ENCODE measurements at regions not wholly inside any gene's neighbourhood (a gene's known extent, or its start where the extent isn't known, plus 50 kb on each side); places are given as distances from the start of the nearest gene placed in this dataset.

DNA sequence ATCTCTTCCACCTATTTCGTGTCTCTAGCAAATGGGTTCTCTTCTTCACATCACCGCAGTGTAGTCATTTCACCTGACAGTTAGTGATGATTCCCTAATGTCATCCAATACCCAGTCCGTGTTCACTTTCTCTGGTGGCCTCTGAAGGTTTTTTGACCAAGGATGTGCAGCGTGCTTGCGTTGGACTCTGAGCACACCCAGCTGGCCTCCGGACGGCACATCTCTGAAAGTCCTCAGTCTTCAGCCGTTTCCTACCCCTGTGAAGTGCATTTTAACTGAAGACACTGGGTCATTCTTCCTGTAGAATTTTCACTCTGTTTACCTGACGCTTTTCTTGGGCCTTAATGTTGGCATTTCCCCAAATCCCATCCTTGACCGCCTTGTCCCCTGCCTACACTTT, 98.7 kb downstream of the ERMARD start:
- H3K27ac Mint-ChIP-seq: no peak overlapping the region
- H3K9me3 Mint-ChIP-seq: peaks cover 7% of the 10 kb centered on the region
- no peak for DNase-seq
- no peaks in the 10 kb centered on the region for H3K36me3 Mint-ChIP-seq (ENCODE audit: low read depth)
- no peaks in the 10 kb centered on the region for H3K27me3 Mint-ChIP-seq
- CTCF ChIA-PET: no interaction called here
- H3K4me1 Mint-ChIP-seq: no peaks in the 10 kb centered on the region
- H3K4me3 Mint-ChIP-seq: no peak overlapping the region
- POLR2A ChIA-PET: no interaction called here

DNA sequence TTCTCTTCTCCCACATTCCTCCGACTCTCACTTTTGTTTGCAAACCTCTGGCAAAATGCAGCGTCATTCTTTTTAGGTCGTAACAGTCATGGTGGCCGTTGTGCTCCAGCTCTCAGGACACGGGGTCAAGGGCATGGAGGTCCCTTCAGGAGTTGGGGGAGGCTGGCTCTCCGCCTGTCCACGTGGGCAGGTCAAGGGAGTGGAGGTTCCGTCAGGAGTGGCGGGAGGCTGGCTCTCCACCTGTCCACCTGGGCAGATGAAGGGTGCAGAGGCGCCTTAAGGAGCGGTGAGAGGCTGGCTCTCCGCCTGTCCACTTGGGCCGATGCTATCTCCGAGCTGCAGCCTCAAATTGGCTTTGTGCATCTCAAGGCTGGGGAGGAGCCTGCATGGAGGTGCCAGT, 98.0 kb downstream of the ERMARD start:
- Mint-ChIP-seq H3K27me3 (no peaks in the 10 kb centered on the region), H3K36me3 (ENCODE audit: low read depth) (no peaks in the 10 kb centered on the region), H3K4me1 (no peaks in the 10 kb centered on the region), H3K4me3 (no peak overlapping the region), H3K9me3 (peaks cover 7% of the 10 kb centered on the region), H3K27ac (no peak overlapping the region)
- DNase-seq: no peak
- CTCF ChIA-PET: interaction anchor here (1.2 kb wide), 1 partner anchor 18 kb away, joined by 4 read pairs; no protein-coding TSS in a partner anchor
- POLR2A ChIA-PET: no interaction called here

DNA sequence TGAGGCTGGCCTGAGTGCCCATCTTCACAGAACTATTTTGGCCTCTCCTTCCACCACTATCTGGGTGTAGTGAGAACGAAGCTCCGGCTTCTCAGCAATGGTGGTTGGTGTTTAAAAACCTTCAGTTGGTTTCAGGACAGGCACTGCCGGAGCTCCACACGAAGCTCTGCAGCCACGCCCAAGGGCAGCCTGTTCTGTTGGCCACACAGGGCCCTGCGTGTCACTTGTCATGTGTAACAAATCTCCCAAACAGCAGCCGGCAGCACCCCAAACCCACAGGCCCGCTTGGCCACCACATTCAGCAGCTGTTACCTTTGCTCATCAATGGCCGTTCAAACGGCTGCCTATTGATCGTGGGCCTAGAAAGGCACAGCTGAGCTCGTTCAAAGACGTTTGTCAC, 97.5 kb downstream of the ERMARD start:
- DNase-seq: no peak
- Mint-ChIP-seq H3K9me3 (peaks cover 7% of the 10 kb centered on the region), H3K4me1 (no peaks in the 10 kb centered on the region), H3K27me3 (peaks cover 2% of the 10 kb centered on the region), H3K27ac (no peak overlapping the region), H3K4me3 (no peak overlapping the region), H3K36me3 (ENCODE audit: low read depth) (no peaks in the 10 kb centered on the region)
- CTCF ChIA-PET: interaction anchor here (1.2 kb wide), 1 partner anchor 17 kb away, joined by 4 read pairs; no protein-coding TSS in a partner anchor
- POLR2A ChIA-PET: no interaction called here

DNA sequence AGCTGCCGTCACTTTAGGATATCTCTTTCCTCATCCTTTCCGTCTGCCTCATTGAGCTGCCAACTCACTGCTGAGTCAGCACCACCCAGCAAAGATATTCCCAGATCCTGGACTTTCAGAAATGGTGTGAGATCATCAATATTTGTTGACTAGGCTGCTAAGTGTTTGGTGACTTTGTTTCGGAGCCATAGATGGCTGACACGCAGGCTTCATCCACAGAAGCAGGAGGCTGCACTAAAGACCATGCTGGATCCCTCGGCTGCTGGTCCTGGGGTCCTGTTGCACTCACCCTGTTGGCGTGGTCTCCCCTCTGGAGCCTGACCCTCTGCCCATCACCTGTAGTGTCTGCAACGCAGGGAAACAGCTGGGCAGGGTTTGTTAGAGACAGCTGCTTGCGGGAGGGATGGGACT, 96.5 kb downstream of the ERMARD start:
- no peak overlapping the region for H3K27ac Mint-ChIP-seq
- H3K9me3 Mint-ChIP-seq: peaks cover 2% of the 10 kb centered on the region
- POLR2A ChIA-PET: no interaction called here
- peaks cover 2% of the 10 kb centered on the region for H3K27me3 Mint-ChIP-seq
- H3K36me3 Mint-ChIP-seq (ENCODE audit: low read depth): no peaks in the 10 kb centered on the region
- no peak overlapping the region for H3K4me3 Mint-ChIP-seq
- H3K4me1 Mint-ChIP-seq: no peaks in the 10 kb centered on the region
- no peak for DNase-seq
- CTCF ChIA-PET: no interaction called here

DNA sequence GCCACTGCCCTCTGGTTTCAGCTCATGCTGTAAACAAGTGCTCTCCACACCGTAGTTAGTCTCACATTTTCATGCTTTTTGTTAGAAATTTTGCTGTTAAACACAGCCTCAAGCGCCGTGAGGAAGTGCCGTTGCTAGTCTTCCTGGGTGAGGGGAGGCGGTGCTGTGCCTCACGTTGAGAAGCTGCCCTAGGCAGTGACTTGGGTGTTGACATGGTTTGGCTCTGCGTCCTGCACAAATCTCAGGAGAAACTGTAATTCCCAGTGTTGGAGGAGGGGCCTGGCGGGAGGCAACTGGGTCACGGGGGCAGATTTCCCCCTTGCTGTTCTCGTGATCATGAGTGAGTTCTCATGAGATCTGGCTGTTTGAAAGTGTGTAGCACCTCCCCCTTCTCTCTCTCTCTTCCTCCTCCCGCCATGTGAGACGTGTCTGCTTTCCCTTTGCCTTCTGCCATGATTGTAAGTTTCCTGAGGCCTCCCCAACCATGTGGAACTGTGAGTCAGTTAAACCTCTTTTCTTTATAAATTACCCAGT, 95.8 kb downstream of the ERMARD start:
- no peak for DNase-seq
- POLR2A ChIA-PET: interaction anchor here (0.6 kb wide), 1 partner anchor 27 kb away, joined by 5 read pairs; no protein-coding TSS in a partner anchor
- Mint-ChIP-seq H3K4me3 (no peak overlapping the region), H3K27ac (no peak overlapping the region), H3K9me3 (no peaks in the 10 kb centered on the region), H3K4me1 (no peaks in the 10 kb centered on the region), H3K36me3 (ENCODE audit: low read depth) (no peaks in the 10 kb centered on the region), H3K27me3 (peaks cover 2% of the 10 kb centered on the region)
- CTCF ChIA-PET: no interaction called here

DNA sequence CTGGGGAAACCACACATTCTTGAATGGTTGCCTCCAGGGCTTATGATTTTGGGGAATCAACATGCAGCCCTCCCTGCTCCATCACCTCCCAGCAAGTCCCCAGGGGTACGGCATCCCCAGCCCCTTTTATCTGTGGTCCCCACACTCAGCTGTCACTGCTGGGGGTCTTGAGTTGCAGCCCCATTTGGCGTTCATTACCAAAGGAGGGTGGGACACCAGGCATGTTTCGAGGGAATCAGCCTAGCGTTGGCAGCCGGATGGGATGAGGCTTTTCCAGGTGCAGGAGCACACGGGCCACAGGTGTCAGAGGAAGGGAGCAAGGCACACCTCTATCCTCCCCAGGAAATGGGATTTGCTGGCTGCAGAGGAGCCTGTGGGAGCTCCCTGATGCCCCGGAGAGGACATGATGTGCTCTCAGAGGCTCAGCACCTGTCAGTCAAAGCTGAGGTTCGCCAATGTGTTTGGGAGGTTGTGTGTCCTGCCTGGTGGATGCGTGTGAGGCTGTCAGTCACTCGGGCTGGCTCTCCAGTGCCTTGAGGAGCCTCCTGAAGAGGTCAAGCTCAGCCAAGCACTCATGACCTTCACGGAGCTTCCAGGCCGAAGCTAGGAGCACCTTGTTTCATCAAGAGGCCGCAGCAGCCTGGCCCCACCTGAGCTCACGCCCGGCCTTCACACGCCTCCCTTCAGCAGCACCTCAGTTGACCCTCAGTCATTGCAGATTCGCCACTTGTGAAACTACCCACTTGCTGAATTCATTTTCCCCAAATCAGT, 95.0 kb downstream of the ERMARD start:
- no peaks in the 10 kb centered on the region for H3K4me1 Mint-ChIP-seq
- POLR2A ChIA-PET: interaction anchor here (0.6 kb wide), 1 partner anchor 28 kb away, joined by 5 read pairs; no protein-coding TSS in a partner anchor
- DNase-seq: no peak
- no peak overlapping the region for H3K27ac Mint-ChIP-seq
- H3K36me3 Mint-ChIP-seq (ENCODE audit: low read depth): no peaks in the 10 kb centered on the region
- H3K9me3 Mint-ChIP-seq: no peaks in the 10 kb centered on the region
- peaks cover 2% of the 10 kb centered on the region for H3K27me3 Mint-ChIP-seq
- H3K4me3 Mint-ChIP-seq: no peak overlapping the region
- CTCF ChIA-PET: interaction anchor here (1.0 kb wide), 1 partner anchor 15 kb away, joined by 4 read pairs; no protein-coding TSS in a partner anchor

DNA sequence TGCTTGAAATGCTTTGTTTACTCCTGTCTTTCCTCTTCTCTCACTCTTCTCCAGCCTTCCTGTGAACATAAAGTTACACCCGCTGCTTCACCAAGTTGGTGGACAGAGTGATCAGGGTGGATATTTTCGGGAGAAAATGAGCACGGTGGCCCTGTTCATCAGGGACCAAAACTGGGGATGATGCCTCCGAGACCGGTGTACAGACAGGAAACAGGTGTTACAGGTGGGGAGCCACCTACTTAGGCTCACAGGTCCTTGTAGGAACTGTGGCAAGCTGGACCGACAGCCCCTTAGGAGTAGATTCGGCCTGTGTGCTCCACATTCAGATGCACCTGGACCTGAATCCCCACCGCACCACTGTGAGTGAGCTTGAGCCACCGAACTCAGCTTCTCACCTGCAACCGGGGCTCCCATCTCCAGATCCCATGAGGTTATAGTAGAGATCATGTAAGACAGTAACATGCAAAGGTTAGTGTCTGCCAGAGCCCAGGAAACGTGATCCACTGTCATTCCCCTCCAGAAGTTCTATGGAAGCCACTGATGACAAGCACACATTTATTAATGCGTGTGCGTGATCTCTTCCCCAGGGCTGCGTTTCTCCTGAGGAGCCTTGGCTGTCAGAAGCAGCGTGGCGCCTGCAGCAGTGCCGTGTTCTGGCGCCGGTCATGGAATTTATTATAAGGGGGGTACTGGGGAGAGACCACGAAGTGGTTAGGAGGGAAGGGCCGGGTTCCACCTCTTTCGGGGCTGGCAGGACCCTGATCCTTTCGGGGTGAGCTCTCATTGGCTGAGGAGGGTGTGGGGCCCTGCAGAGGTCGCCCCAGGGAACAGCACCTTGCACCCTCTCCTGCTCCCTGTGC, 94.2 kb downstream of the ERMARD start:
- H3K27me3 Mint-ChIP-seq: peaks cover 2% of the 10 kb centered on the region

DNA sequence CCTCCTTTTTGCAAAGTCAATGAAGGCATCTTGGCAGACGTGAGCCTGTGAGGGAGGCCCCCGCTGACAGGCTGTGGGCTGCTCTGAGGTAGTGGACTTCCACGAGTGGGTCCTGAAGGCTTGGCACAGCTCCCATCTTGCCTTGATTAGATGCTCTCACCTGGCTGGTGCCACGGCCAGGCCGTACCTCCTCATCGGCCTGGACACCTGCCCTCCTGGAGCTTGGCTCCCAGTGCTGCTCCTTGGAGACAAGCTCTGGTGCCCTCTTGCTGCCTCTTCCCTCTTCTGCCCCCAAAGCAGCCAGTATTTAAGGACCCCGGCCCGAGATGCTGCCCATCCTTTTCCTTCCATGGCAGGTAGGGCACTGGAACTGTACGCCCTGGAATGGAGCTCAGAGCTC, 93.5 kb downstream of the ERMARD start:
- CTCF ChIA-PET: interaction anchor here (1.0 kb wide), 1 partner anchor 14 kb away, joined by 4 read pairs; no protein-coding TSS in a partner anchor
- H3K27ac Mint-ChIP-seq: no peak overlapping the region
- H3K4me1 Mint-ChIP-seq: no peaks in the 10 kb centered on the region
- no peak for DNase-seq
- H3K9me3 Mint-ChIP-seq: no peaks in the 10 kb centered on the region
- H3K4me3 Mint-ChIP-seq: no peak overlapping the region
- no peaks in the 10 kb centered on the region for H3K36me3 Mint-ChIP-seq (ENCODE audit: low read depth)
- H3K27me3 Mint-ChIP-seq: peaks cover 2% of the 10 kb centered on the region
- POLR2A ChIA-PET: no interaction called here

More for the DNA sequence above, 94.2 kb downstream of the ERMARD start:
- ChIA-PET CTCF (interaction anchor here (1.0 kb wide), 1 partner anchor 14 kb away, joined by 4 read pairs; no protein-coding TSS in a partner anchor), POLR2A (no interaction called here)
- Mint-ChIP-seq H3K4me3 (no peak overlapping the region), H3K4me1 (no peaks in the 10 kb centered on the region), H3K27ac (no peak overlapping the region), H3K36me3 (ENCODE audit: low read depth) (no peaks in the 10 kb centered on the region), H3K9me3 (no peaks in the 10 kb centered on the region)
- DNase-seq: no peak

DNA sequence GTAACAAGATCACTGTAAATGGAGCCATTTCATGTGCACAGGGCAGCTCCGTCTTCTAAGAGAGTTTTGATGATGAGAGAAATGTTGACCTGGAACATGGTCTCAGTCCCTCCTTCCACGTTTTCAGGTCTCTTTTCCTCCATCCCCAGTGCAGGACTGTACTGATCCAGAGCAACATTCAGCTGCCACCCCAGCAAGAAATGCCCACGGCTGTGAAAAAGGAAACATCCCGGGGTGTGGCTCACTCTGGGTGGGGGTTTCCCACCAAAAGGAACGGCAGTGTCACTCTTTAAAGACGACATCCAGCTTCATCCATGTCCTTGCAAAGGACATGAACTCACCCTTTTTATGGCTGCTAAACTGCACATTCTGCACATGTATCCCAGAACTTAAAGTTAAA, 92.6 kb downstream of the ERMARD start:
- no peak overlapping the region for H3K4me3 Mint-ChIP-seq
- no peak for DNase-seq
- ChIA-PET CTCF (no interaction called here), POLR2A (no interaction called here)
- H3K4me1 Mint-ChIP-seq: no peaks in the 10 kb centered on the region
- no peak overlapping the region for H3K27ac Mint-ChIP-seq
- H3K27me3 Mint-ChIP-seq: peaks cover 2% of the 10 kb centered on the region
- H3K36me3 Mint-ChIP-seq (ENCODE audit: low read depth): no peaks in the 10 kb centered on the region
- H3K9me3 Mint-ChIP-seq: no peaks in the 10 kb centered on the region

DNA sequence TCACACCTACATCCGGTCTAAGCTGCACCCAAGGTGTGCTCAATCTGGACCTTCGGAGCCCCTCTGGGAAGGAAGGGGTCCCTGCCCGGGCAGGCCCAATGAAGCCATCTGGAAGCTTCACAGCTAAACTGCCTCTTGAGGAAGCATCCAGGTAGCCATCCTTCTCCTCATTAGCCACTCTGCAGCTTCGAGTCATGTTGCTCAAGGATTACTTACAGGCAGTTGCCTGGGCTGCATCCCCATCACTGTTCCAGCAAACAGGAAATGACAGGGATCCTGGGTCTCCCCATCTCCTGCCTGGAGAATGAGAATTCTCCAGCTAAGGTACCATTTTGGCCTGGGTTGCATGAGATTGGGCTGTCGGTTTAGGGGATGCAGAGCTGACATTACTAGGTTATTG, 91.7 kb downstream of the ERMARD start:
- H3K27me3 Mint-ChIP-seq: peaks cover 2% of the 10 kb centered on the region
- no peaks in the 10 kb centered on the region for H3K9me3 Mint-ChIP-seq
- POLR2A ChIA-PET: no interaction called here
- H3K4me3 Mint-ChIP-seq: no peak overlapping the region
- CTCF ChIA-PET: interaction anchor here (0.8 to 1.3 kb wide), 2 partner anchors 11 to 121 kb away, joined by 3 to 7 read pairs; no protein-coding TSS in a partner anchor
- H3K27ac Mint-ChIP-seq: no peak overlapping the region
- no peak for DNase-seq
- no peaks in the 10 kb centered on the region for H3K36me3 Mint-ChIP-seq (ENCODE audit: low read depth)
- no peaks in the 10 kb centered on the region for H3K4me1 Mint-ChIP-seq

DNA sequence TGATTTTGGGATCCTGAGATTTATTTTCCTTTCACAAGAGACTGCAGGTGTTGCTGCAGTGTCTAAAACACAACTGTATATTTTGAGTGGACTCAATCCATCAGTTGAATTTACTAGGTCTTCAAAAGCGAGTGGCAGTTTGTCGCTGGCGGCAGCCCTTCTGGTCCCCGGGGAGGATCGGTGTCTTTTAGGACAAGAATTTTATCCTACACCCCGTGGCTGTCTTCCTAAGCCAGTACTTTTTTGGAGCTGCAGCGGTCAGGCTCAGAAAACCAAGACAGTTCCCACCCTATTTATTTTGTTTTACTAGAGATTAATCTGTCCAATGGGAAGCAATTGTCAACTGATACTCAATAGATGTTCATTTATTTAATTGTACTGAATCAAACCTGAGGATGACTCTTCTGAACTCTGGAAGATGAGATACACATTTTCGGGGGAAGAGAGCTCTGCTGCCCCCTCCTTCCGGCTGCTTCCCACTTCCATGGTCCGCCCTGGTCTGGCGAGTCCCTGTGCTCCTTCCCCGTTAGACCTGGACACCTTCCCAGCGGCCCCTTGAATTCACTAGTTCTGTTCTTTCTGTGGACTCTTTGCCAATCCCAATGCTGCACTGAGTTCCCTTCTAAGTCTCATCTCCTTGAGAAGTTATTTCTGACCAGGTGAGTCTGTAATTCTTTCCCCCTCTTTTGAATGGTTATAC, 90.6 kb downstream of the ERMARD start:
- Mint-ChIP-seq H3K36me3 (ENCODE audit: low read depth) (no peaks in the 10 kb centered on the region), H3K9me3 (no peaks in the 10 kb centered on the region), H3K27me3 (peaks cover 2% of the 10 kb centered on the region), H3K4me1 (no peaks in the 10 kb centered on the region), H3K4me3 (no peak overlapping the region), H3K27ac (no peak overlapping the region)
- DNase-seq: no peak
- CTCF ChIA-PET: interaction anchor here (1.3 kb wide), 1 partner anchor 10 kb away, joined by 7 read pairs; no protein-coding TSS in a partner anchor
- POLR2A ChIA-PET: no interaction called here

DNA sequence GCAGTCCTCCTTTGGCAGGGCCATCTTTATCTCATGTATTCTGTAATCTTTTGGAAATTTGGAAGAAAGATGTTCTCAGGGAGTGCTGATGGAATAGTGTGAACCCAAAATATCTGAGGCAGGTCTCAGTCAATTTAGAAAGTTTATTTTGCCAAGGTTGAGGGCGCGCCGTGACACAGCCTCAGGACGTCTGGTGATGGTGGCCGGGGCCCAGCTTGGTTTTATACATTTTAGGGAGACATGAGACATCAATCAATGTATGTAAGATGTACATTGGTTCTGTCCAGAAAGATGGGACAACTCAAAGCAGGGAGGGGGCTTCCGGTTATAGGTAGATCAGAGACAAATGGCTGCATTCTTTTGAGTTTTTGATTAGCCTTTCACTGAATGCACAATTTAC, 89.8 kb downstream of the ERMARD start:
- ChIA-PET POLR2A (no interaction called here), CTCF (no interaction called here)
- no peak for DNase-seq
- H3K9me3 Mint-ChIP-seq: no peaks in the 10 kb centered on the region
- H3K4me3 Mint-ChIP-seq: no peak overlapping the region
- no peaks in the 10 kb centered on the region for H3K36me3 Mint-ChIP-seq (ENCODE audit: low read depth)
- H3K27me3 Mint-ChIP-seq: peaks cover 6% of the 10 kb centered on the region
- H3K27ac Mint-ChIP-seq: no peak overlapping the region
- H3K4me1 Mint-ChIP-seq: no peaks in the 10 kb centered on the region

Measured in activated CD4-positive, alpha-beta T cell treated with anti-CD3 and anti-CD28 coated beads, Interleukin-2, amount 10 ng/mL, durations not matched to agents 7 days and 5 days (primary cell).